Endometrium (tissue), 2 donors: ENCODE measurements at regions not wholly inside any gene's neighbourhood (a gene's known extent, or its start where the extent isn't known, plus 50 kb on each side); places are given as distances from the start of the nearest gene placed in this dataset.
"Not testable (repeated sequence)": the region's sequence is repeated elsewhere in the genome, so short reads cannot be mapped to it uniquely, and the experiment has no call there.

Experiments used
- FAIRE-seq: peaks from 2 replicates; lab custom pipeline; 2012; peaks lifted over from hg19 to GRCh38; lab: Jason Lieb, UNC
- donor health status: control.
- donor health status: control.

DNA sequence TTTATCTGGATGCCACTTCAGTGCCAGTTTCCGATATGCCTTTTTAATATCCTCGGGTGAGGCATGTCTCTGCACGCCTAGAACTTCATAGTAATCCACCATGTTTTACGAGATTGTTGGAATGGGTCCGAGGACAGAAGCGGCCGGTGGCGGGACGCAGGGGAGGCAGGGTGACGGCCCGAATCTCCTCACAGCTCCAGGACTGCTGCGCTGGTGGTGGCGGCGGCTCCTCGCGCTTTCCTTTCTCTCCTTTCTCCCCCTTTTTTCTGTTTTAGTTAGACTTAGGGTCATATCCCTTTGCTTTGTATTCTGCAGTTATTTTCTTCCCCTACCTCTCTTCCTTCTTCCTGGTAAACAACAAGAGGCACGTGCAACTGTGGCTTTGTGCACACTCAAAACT, 645.8 kb downstream of the ETS1 start:
- FAIRE-seq: not testable (repeated sequence)

DNA sequence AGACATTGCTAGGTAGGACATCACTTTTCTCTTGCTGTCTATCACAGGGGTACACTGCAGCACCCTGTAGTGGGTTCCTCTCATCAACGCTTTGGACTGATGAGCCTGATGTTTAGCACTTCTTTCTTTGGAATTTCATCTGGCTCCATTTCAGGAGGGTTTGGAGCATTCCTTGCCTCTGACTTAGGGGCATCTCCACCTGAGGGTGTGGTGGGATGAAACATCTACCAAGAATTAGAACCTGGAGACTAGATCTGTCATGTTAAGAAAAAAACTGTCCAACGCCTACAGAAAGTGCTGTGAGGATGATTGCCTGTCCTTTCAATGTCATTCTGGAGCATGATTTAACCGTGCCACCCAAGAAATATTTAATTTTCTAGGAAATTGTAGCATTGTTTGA, 648.4 kb downstream of the ETS1 start:
- no peak for FAIRE-seq

DNA sequence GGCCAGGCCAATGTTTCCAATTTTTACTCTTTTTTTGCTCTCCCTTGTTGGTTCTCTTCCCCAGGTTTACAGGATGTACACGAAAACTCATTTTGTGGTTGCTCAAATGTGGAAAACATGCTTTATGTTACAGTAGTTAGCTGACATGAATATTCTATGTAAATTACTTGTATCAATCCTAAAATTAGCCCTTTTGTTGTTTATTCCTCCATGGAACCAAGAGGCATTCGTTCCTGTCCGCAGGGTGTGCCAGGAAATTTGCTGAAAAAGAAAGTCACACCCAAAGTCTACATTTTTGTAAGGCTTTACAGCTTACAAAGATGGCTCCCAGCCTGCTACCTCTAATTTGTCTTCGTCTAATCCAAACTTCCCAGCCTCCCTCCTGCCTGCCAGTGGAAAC, 652.3 kb downstream of the ETS1 start:
- no peak for FAIRE-seq

DNA sequence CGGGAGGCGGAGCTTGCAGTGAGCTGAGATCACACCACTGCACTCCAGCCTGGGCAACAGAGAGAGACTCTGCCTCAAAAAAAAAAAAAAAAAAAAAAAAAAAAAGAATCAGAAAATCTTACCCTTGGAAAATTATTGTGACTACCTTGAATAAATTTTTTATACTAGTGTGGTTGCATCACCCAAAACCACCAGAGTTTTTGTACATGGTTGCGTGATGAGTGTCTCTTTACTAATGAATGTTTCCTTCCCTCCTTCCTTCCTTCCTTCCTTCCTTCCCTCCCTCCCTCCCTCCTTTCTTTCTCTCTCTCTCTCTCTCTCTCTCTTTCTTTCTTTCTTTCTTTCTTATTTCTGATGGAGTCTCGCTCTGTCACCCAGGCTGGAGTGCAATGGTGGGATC, 653.4 kb downstream of the ETS1 start:
- FAIRE-seq: not testable (repeated sequence)

DNA sequence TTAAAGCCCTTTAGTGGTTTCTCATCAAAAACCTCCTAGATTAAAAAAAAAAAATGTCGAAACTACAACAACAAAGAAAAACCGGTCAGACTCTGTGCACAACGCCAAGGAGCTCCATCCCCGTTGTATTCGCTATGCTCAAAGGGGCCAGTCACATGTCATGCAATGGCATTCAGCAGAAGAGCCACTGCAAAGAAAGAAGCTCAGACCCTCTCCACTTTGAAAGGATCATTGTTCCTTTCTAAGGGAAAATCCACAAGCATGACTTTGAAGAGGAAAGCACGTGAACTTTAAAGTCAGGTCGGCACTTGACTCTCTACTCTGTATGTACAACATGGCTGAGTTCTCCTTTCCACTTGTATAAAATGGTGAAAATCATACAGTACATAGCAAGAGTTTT, 655.6 kb downstream of the ETS1 start:
- FAIRE-seq: no peak

DNA sequence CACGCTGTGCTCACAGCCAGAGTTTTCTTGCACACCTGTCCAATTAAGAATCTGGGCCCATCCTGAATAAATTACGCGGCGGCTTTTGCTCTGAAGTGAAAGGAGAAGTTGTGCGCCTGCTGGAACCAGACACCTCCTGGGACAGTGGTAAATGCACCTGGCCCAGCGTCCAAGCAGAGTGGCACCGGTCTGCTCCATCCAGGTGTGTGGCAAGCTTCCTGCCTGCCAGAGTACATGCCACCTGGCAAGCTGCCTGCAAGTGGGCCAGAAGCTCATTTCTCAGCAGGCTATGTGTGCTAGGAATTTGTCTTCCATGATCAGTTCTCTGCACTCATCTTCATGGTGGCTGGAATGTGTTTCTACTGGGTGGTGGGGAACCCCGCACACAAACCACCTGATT, 660.6 kb downstream of the ETS1 start:
- FAIRE-seq: no peak

DNA sequence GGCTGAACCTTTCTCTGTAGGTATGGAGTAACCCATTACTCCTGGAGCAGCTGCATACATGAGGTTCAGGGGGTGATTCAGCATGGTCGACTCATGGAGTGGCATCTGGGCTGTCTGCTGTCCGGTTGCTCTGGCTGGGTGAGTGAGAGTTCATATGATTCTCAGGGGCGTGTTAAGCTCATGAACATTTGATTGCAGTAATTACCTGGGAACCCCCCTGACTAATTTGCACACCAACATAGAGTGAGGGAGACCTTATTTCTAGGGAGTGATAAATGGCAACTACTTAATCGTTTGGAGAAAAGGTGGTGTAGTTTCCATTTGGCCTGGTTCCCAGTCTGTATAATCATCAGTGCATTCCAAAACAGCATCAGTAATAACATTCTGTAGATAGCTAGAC, 661.9 kb downstream of the ETS1 start:
- no peak for FAIRE-seq

DNA sequence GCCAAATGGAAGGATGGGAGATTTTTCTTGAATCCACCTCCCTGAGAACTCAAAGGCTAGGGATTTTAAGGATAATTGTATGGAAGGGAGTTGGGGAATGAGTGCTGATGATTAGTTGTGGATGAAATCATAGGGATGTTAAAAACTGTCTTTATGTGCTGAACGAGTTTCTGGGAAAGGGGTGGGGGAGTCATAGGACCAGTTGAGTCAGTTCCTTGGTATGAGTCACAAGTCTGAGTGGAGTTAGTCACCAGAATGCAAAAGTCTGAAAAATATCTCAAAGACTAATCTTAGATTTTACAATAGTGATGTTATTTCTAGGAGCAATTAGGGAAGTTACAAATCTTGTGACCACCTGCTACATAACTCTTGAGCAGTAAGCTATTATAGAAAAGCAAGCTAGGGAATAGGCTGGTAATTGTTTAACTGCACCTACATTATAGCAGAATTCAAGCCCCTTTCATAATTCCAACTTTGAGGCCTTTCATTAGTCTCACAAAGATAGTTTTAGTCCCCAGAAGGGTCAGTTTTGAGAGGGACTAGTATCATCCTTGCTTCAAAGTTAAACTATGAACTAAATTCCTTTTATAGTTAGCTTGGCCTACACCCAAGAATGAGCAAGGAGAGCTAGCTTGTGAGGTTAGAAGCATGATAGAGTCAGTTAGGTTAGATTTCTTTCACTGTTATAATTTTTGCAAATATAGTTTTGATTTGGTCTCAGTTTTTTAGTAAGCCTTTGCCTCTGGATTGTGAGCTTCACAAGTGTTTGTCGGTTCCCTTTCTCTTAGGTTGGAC, 668.0 kb downstream of the ETS1 start:
- FAIRE-seq: no peak

DNA sequence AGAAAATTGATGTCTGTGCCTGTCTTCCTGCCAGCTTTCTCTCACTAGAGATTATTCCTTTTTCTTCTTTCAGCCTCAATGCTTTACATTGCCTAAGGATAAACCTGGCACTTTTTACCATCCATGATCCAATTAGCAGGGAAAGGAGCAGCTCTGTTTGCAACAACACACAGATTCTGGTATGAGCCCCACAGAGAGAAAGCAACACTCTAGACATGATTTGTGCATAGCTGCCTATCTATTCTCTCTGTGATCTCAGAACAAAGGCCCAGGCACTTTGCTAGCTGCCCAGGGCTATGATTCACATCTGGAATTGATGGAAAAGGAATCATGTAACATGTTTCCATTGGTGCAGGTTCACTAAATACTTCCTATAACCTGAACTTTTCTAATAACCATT, 685.0 kb downstream of the ETS1 start:
- no peak for FAIRE-seq

DNA sequence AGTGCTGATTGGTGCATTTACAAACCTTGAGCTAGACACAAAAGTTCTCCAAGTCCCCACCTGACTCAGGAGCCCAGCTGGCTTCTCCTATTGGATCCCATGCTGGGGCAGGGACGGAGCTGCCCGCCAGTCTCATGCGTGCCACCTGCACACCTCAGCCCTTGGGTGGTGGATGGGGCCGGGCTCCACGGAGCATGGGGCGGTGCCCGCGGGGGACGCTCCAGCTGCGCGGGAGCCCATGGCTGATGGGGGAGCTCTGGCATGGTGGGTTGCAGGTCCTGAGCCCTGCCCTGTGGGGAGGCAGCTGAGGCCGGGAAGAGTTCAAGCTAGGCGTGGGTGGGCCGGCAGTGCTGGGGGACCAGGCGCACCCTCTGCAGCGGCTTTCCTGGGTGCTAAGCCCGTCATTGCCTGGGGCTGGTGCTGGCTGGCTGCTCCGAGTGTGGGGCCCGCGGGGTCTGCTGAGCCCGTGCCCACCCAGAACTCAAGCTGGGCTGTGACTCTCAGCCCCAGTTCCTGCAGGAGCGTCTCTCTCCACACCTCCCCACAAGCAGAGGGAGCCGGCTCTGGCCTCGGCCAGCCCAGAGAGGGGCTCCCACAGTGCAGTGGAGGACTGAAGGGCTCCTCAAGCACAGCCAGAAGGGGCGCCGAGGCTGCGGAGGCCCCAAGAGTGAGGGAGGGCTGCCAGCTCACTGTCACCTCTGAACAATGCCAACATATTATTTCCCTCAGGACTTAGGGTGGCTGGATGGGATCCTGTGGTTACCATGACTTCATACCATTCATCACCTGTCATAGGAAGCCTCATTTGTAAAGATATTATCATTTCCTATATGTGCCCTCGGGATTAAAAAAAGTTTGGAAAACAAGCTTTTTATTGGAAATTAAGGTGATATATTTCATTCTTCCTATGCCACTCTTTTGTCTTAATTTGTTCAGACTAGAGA, 688.7 kb downstream of the ETS1 start:
- no peak for FAIRE-seq

DNA sequence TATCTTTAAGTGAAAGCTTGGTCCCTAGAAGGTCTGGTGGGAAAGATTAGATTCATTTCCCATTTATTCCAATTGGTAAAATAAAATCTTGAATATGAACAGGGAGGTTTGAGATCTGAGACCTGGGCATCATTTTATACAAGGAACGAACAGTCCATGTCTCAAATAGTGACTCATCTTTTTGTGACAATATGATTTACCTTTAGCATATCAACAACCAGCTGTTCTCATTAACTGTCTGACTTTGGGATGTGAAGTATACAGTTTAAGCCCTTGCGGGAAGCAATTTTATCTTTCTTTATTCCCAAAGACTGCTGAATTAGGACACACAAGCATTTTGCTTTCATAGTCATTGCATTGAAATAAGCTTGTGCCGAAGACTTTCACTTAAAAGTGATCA, 691.6 kb downstream of the ETS1 start:
- FAIRE-seq: no peak

DNA sequence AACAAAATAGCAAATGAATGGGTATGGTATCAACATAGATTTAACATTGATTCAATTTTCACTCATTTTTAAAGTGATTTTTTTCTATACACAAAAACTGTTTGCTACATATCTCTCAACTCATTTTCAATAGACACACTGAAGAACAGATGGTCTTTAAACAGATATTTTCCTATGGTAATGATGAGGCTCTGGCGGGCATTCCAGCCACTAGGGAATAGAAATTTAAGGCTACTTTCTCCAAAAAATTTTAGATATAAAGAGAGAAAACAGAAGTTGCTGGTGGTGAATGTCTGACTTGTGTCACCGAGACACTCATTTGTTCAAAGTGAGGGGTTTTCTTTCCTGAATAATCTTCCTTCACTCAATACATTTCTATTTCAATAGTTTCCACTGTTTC, 693.0 kb downstream of the ETS1 start:
- FAIRE-seq: no peak

DNA sequence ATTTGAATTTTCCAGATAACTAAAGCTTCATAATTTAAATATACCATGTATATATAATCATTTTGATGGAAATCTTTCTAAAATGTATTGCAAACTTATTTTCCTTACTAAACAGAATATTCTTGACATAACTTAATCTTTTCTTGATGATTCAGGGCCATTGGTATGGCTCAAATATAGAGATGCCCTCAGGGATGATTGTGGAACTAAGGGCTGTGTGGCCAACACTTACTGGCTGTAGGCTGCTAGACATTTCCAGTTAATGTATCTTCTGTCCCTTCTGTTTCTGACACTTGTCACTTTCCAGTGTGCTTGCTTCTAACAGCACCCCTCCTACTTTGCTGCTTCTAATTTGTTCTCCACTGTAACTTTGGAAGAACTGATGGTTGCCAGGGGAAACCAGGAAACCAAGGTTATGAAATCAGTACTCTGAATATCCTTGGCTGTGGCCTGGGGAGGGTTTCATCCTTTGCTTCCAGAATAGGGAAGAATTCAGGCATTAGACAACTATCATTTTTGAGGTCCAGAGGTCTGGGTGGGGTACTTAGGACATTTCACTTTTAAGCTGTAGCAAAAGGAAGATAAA, 697.2 kb downstream of the ETS1 start:
- FAIRE-seq: no peak

DNA sequence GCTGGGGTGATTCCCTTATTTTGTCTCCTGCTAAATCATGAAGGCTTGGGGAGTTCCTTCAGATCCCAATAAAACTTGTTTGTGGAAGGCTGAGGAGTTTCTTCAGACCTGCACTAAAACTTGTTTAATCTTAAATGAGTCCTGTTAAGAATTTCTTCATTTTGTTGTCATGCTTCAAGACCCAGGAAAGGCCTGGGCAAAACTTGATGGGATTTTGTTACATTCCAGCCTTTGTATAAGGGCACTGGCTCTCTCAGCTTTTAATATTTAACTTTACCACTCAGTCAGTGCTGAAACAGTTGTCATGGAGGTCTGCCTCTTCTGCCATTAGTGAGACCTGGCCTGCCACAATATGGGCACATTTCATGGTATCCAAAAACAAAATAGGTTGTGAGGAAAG, 699.0 kb downstream of the ETS1 start:
- FAIRE-seq: no peak

DNA sequence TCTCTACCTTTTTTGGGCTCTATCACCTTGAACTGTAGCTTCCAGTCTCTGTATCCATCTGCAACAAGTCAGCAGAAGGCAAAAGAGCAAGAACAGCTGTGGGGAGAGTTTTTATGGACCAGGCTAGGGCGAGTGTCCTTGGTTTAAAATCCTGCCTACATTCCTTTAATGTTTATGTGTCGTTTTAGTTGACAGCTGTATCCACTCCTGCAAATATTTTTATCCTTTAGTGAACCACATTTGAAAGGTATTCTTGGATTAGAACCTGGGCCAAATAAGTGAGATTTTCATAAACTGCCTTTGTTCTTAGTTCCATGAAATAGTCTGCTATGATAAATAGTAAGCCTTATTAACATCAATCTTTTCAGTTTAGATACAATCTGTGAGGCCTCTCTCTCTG, 712.2 kb downstream of the ETS1 start:
- FAIRE-seq: no peak

DNA sequence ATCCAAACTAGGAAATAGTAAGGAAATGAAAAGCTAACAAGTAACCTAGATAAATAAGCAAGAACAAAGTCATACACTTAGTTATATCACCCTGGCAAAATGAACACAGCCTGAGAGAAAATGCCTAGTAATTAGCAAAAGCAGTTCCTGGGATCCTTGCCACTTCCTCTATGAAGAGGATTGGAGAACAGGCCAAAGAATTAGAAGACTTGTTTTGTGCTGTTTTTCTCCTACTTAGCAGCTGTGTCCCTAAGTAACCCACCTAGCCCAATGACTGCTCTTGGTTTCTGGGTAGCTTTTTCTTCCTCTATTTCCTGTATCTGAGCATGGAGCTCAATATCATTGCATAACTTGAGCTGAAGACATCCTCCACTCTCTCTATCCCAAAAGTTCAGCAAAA, 713.9 kb downstream of the ETS1 start:
- FAIRE-seq: no peak

DNA sequence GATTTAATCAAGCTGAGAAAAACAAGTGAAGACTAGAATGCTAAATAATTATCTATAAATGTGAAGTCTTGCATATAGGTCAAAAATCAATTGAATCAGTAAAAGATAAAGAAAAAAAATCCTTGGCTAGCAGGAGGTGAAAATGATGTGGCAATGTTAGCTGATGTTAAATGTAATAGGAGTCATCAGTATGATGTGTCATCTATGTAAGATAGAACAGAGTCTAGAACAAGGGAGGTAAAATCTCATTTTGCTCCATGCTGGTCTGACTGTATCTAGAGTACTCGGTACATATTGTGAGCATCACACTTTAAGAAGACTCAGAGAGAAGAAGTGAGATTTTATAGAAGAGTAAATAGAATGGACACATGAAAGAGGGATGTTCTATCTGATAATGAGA, 721.2 kb downstream of the ETS1 start:
- FAIRE-seq: no peak

DNA sequence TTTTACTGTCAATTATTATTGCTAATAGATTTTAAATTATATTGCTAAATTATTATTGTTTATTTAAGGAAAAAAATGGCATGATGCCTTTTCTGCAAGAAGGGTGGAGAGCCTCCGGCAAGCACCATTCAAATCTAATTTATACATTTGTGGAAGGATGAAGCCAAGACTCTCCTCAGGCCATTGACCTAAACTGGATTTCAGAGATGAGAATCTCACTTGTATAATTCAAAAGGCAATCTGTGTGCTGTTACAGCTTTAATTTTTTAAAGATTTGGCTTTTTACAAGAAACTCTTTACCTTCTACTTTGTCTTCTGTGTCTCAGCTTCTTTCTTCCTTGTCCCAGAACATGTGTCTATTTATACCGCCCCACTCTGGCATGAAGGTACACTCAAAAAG, 722.5 kb downstream of the ETS1 start:
- no peak for FAIRE-seq

DNA sequence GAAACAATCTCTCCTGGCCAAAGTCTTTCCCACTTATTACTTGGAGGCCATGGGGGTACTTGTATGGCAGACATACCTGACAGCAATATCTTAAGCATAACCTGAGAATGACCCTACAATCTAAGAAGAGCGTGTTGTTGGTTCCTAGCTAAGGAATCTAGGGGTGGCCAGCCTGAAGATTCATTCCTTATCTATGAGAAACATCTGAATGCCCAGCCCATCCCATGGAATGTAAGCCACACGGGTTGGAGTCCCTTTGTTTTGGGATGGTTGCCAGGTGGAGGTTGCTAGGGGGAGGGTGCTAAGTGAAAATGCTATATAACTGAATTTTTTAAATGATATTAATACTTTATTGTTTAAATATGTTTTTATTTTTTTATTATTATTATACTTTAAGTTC, 725.0 kb downstream of the ETS1 start:
- no peak for FAIRE-seq

DNA sequence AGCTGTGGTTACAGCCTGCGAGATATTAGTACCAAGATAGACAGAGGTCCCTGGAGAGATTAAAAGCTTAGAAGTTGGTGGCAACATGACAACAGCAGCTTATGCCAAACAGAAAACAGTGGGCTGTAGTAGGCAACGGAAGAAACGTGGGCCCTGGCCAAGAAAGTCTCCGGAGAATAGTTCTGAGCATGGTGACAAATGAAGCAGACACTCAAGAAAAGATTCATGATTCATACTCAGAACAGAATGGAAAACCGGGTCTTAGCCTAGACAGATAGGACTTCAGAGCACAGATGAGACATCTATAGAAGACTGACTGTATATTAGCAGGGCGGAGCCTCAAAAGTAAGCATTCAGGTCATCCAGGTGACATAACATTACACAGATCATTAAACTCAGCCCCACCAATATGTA, 727.4 kb downstream of the ETS1 start:
- no peak for FAIRE-seq

DNA sequence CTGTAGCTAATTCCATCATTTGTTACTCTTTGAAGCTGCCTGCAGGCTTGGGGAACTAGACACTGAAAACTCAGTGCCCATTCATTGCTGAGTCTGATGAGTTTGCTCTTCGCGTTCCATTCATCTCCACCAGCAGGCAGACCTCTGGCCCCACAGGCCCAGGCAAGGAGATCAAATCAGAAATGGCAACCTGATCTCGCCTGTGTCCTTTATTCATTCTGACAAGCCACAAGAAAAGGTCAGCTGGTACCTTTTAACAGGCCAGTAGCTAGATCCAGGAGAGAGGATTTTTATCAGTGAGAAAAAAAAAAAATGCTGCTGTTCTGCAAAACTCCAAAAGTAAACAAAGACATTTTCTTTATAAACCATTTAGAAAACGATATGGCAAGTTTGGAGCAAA, 742.5 kb downstream of the ETS1 start:
- FAIRE-seq: no peak

DNA sequence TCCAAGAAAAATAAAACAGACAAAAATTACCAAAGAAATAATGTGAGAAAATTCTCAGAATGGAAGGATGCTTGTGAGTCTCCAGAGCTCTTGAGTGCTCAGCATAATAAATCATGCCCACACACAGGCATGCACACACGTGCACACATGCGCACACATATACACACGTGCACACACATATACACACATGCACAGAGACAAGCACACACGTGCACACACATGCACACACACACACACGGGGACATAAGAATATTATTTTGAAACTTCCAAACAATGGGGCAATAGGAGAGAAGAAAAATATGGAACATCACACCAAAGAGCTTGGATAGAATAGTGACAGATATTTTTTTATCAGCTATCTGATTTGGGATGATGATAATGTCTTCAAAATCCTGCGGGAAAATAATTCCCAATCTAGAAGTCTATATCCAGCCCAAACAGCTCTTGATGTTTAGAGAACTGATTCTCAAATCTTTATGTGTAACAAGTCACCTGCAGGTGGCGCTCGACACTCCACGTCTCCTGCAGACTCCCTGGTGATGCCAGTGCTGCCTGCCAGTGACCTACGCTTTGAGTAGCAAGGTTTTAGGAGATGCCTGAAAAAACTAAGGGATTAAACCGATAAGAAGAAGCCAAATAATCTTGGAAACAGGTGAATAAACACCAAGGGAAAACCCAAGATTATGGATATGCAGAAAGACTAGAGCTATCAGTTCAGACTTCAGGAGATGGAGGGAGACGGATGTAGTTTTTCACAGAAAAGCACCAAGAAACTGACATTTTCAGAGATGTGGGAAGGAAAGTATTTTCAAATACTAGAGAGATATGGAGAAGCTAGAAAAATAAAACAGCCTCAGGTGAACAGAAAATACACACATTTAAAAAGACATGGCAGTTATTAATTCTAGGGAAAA, 743.6 kb downstream of the ETS1 start:
- no peak for FAIRE-seq
